Suprapubic skin (tissue), 4 donors: ENCODE measurements at regions not wholly inside any gene's neighbourhood (a gene's known extent, or its start where the extent isn't known, plus 50 kb on each side); places are given as distances from the start of the nearest gene placed in this dataset.

Experiments
- DNase-seq, 2 donors: peaks; one replicate each; pipeline ENCODE4 v3.0.0-alpha.2; 2019; ENCODE audit warnings: low spot score in 2 of 2
- H3K27ac ChIP-seq: fragments of 200-600 bp; sonication (generic); one replicate; pipeline ENCODE4 v1.5.1; 2019
- H3K27me3 ChIP-seq: fragments of 200-600 bp; sonication (generic); one replicate; pipeline ENCODE4 v1.5.1; 2019
- H3K36me3 ChIP-seq: fragments of 200-600 bp; sonication (generic); one replicate; pipeline ENCODE4 v1.5.1; 2019
- H3K4me1 ChIP-seq: fragments of 200-600 bp; sonication (generic); one replicate; pipeline ENCODE4 v1.5.1; 2019
- H3K4me3 ChIP-seq: fragments of 200-600 bp; sonication (generic); one replicate; pipeline ENCODE4 v1.5.1; 2019; ENCODE audit warnings: mild to moderate bottlenecking
- H3K9me3 ChIP-seq: fragments of 200-600 bp; sonication (generic); one replicate; pipeline ENCODE4 v1.5.1; 2019
- EP300 ChIP-seq: sonication (generic); formaldehyde crosslinking; IDR thresholded peaks from one replicate; pipeline ENCODE4 v1.6.1; 2017; ENCODE audit warnings: antibody characterized with exemption
- POLR2A ChIP-seq, 2 donors: fragments of 450-650 bp; IDR thresholded peaks; one replicate each; pipeline ENCODE4 v1.6.1; 2017; ENCODE audit warnings: antibody characterized with exemption in 2 of 2, mild to moderate bottlenecking in 2 of 2, moderate library complexity in 2 of 2
- POLR2AphosphoS5 ChIP-seq, 3 donors: sonication (generic); formaldehyde crosslinking; IDR thresholded peaks; one replicate each; pipeline ENCODE4 v1.6.1; 2017; ENCODE audit warnings: antibody characterized with exemption in 3 of 3
- WGBS: methylation state at CpG from one replicate; pipeline ENCODE4 v1.1.5; 2018; 5-methylcytosine and 5-hydroxymethylcytosine counted together
- TF ChIP-seq, protein P1 (sequence below), 2 donors: fragments of 200-600 bp in 1 of 2; fragments of 450-650 bp in 1 of 2; sonication (generic) in 1 of 2; IDR thresholded peaks; one replicate each; pipeline ENCODE4 v1.5.1; 2016 to 2019; ENCODE audit warnings: antibody characterized with exemption in 2 of 2, mild to moderate bottlenecking in 1 of 2, moderate library complexity in 1 of 2

GRCh38 chr2:20563251-20563650 is 87.6 kb downstream of the HS1BP3 start:
- H3K9me3 ChIP-seq, result no peaks in the 10 kb centered on the region
- no peak overlapping the region for H3K4me3 ChIP-seq
- TF ChIP-seq POLR2A (IDR thresholded peaks at IDR 0.05), result no peak
- no peak for TF ChIP-seq POLR2AphosphoS5 (IDR thresholded peaks at IDR 0.05)
- TF ChIP-seq, protein P1, sequence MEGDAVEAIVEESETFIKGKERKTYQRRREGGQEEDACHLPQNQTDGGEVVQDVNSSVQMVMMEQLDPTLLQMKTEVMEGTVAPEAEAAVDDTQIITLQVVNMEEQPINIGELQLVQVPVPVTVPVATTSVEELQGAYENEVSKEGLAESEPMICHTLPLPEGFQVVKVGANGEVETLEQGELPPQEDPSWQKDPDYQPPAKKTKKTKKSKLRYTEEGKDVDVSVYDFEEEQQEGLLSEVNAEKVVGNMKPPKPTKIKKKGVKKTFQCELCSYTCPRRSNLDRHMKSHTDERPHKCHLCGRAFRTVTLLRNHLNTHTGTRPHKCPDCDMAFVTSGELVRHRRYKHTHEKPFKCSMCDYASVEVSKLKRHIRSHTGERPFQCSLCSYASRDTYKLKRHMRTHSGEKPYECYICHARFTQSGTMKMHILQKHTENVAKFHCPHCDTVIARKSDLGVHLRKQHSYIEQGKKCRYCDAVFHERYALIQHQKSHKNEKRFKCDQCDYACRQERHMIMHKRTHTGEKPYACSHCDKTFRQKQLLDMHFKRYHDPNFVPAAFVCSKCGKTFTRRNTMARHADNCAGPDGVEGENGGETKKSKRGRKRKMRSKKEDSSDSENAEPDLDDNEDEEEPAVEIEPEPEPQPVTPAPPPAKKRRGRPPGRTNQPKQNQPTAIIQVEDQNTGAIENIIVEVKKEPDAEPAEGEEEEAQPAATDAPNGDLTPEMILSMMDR (IDR thresholded peaks at IDR 0.05), result no peak
- TF ChIP-seq EP300, result no peak
- H3K27me3 ChIP-seq, result no peaks in the 10 kb centered on the region
- no peaks in the 10 kb centered on the region for H3K36me3 ChIP-seq
- 100% methylated on average over 2 of the region's 3 CpGs for WGBS
- DNase-seq, result no peak
- H3K4me1 ChIP-seq, result peaks cover 66% of the 10 kb centered on the region
- no peak overlapping the region for H3K27ac ChIP-seq

DNA sequence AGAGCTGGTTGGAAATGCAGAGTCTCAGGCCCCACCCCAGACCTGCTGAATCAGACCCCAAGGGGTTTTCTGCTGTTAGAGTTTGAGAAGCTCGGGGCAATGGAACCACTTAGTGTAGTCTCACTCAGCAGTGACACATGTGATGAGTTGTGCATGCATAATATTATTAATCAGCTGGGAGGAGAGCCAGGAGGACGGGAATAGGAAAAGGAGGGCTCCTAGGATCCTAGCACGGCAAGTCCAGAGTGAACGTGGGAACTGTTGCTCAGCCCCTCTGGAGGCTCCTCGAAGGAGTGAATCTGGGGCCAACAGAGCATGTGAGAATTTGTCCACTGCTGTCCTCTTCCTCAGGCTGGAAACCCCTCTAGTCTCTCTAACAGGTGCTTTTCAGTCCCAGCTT is 87.1 kb downstream of the HS1BP3 start:
- Histone ChIP-seq H3K36me3 (no peaks in the 10 kb centered on the region), H3K9me3 (no peaks in the 10 kb centered on the region), H3K27ac (no peak overlapping the region), H3K4me3 (no peak overlapping the region), H3K27me3 (no peaks in the 10 kb centered on the region), H3K4me1 (peaks cover 71% of the 10 kb centered on the region)
- DNase-seq, result no peak
- TF ChIP-seq POLR2AphosphoS5 (IDR thresholded peaks at IDR 0.05) (no peak), EP300 (no peak), POLR2A (IDR thresholded peaks at IDR 0.05) (no peak)
- TF ChIP-seq, protein P1 (IDR thresholded peaks at IDR 0.05), result no peak
- WGBS, result 53% methylated on average over 5 of the region's 5 CpGs

- WGBS, result 60% methylated on average over 2 of the region's 7 CpGs
- no peaks in the 10 kb centered on the region for H3K36me3 ChIP-seq
- H3K9me3 ChIP-seq, result no peaks in the 10 kb centered on the region
- DNase-seq, result no peak
- peaks cover 73% of the 10 kb centered on the region for H3K4me1 ChIP-seq
- H3K27ac ChIP-seq, result no peak overlapping the region
- TF ChIP-seq EP300 (no peak), POLR2AphosphoS5 (IDR thresholded peaks at IDR 0.05) (no peak), POLR2A (IDR thresholded peaks at IDR 0.05) (no peak)
- TF ChIP-seq, protein P1 (IDR thresholded peaks at IDR 0.05), result no peak
- H3K4me3 ChIP-seq, result no peak overlapping the region
- no peaks in the 10 kb centered on the region for H3K27me3 ChIP-seq
Observed at GRCh38 chr2:20565101-20565622, 85.7 kb downstream of the HS1BP3 start.

DNA sequence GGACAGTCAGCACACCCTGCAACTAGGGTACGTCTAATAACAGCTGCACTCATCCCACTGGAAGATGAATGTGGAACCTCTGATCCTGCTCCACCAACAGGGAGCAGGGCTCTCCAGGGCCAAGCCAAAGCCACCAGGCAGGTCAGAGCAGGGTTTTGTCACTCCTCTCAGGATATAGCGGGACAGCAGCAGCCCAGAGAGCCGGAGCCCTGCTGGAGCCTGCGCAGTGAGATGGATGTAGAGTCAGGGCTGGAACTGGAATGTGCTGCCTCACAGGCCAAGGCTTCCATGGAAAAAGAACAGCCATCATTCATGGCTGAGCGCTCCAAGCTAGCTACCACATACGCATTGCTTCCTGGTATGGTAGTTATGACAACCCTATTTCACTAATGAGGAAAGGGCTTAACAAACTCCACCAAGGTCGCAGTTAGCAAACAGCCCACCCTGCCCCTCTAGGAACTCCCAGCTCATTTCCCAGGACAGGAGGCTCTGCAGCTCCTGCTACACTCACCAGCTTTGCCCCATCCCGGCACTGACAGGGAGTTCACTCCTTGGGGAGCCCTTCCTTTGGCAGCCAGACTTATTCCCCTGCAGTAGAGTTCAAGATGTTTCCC is 85.2 kb downstream of the HS1BP3 start:
- TF ChIP-seq POLR2A (IDR thresholded peaks at IDR 0.05) (no peak), POLR2AphosphoS5 (IDR thresholded peaks at IDR 0.05) (no peak), EP300 (no peak)
- TF ChIP-seq, protein P1 (IDR thresholded peaks at IDR 0.05), result no peak
- no peaks in the 10 kb centered on the region for H3K36me3 ChIP-seq
- 58% methylated on average over 3 of the region's 8 CpGs for WGBS
- no peaks in the 10 kb centered on the region for H3K9me3 ChIP-seq
- H3K4me3 ChIP-seq, result no peak overlapping the region
- H3K27me3 ChIP-seq, result no peaks in the 10 kb centered on the region
- H3K27ac ChIP-seq, result no peak overlapping the region
- H3K4me1 ChIP-seq, result peaks cover 73% of the 10 kb centered on the region
- no peak for DNase-seq

- Histone ChIP-seq H3K4me1 (peaks cover 72% of the 10 kb centered on the region), H3K27me3 (no peaks in the 10 kb centered on the region), H3K36me3 (no peaks in the 10 kb centered on the region), H3K27ac (no peak overlapping the region), H3K9me3 (no peaks in the 10 kb centered on the region), H3K4me3 (no peak overlapping the region)
- WGBS, result 85% methylated on average over 4 of the region's 4 CpGs
- DNase-seq, result no peak
- TF ChIP-seq POLR2A (IDR thresholded peaks at IDR 0.05), result no peak
- TF ChIP-seq, protein P1 (IDR thresholded peaks at IDR 0.05), result no peak
Observed at GRCh38 chr2:20566331-20566730, 84.6 kb downstream of the HS1BP3 start.
